HepG2 (cell line): ENCODE measurements at regions not wholly inside any gene's neighbourhood (a gene's known extent, or its start where the extent isn't known, plus 50 kb on each side); places are given as distances from the start of the nearest gene placed in this dataset.

Source experiments
- GLI4 ChIP-seq: sonication (generic); formaldehyde crosslinking; IDR thresholded peaks from 2 replicates; pipeline ENCODE4 v1.5.1; 2020; ENCODE audit warnings: missing genetic modification reagents, mild to moderate bottlenecking, moderate library complexity, borderline replicate concordance
- PHF5A ChIP-seq: IDR thresholded peaks from one replicate; pipeline ENCODE4 v1.6.1; 2018; ENCODE audit warnings: low read depth, missing genetic modification reagents; ENCODE audit not compliant: unreplicated experiment
- PITX1 ChIP-seq: sonication (generic); formaldehyde crosslinking; IDR thresholded peaks from 2 replicates; pipeline ENCODE4 v1.5.1; 2020; ENCODE audit warnings: mild to moderate bottlenecking, missing genetic modification reagents
- SAFB2 ChIP-seq: sonication (generic); formaldehyde crosslinking; IDR thresholded peaks from 2 replicates; pipeline ENCODE4 v1.5.1; 2020; ENCODE audit warnings: missing genetic modification reagents, low read depth, mild to moderate bottlenecking, borderline replicate concordance
- SIN3A ChIP-seq: IDR thresholded peaks from 2 replicates; pipeline ENCODE4 v1.6.1; 2011; ENCODE audit warnings: low read depth, mild to moderate bottlenecking, control low read depth, low read length, borderline replicate concordance
- TSC22D2 ChIP-seq: sonication (generic); formaldehyde crosslinking; IDR thresholded peaks from 2 replicates; pipeline ENCODE4 v1.5.1; 2020; ENCODE audit warnings: missing genetic modification reagents, mild to moderate bottlenecking, borderline replicate concordance
- ZNF10 ChIP-seq: sonication (generic); formaldehyde crosslinking; IDR thresholded peaks from 2 replicates; pipeline ENCODE4 v1.4.0; 2020; ENCODE audit warnings: mild to moderate bottlenecking, low read depth, missing genetic modification reagents, borderline replicate concordance
- ZNF430 ChIP-seq: sonication (generic); formaldehyde crosslinking; IDR thresholded peaks from 2 replicates; pipeline ENCODE4 v1.9.0; 2021; ENCODE audit warnings: mild to moderate bottlenecking, missing genetic modification reagents
- ZNF674 ChIP-seq: sonication (generic); formaldehyde crosslinking; IDR thresholded peaks from 2 replicates; pipeline ENCODE4 v1.5.0; 2020; ENCODE audit warnings: low read depth, mild to moderate bottlenecking, missing genetic modification reagents
- ZNF747 ChIP-seq: sonication (generic); formaldehyde crosslinking; IDR thresholded peaks from 2 replicates; pipeline ENCODE4 v1.8.1; 2023; ENCODE audit warnings: missing genetic modification reagents, mild to moderate bottlenecking, borderline replicate concordance
- TF ChIP-seq, protein P1 (sequence below): sonication (generic); formaldehyde crosslinking; IDR thresholded peaks from 2 replicates; pipeline ENCODE4 v1.9.0; 2022; ENCODE audit warnings: missing genetic modification reagents, mild to moderate bottlenecking, borderline replicate concordance
- TF ChIP-seq, protein P2 (sequence below), 2 experiments: sonication (generic) in 1 of 2; formaldehyde crosslinking in 1 of 2; IDR thresholded peaks; 2 replicates each; pipeline versions ENCODE4 v1.5.1 to v1.6.1; 2011 to 2020; ENCODE audit warnings: borderline replicate concordance in 1 of 2, low read depth in 1 of 2, low read length in 1 of 2, mild to moderate bottlenecking in 1 of 2, missing genetic modification reagents in 1 of 2, moderate library complexity in 1 of 2
- TF ChIP-seq, protein P3 (sequence below): sonication (generic); formaldehyde crosslinking; IDR thresholded peaks from 2 replicates; pipeline ENCODE4 v1.5.1; 2020; ENCODE audit warnings: mild to moderate bottlenecking, missing genetic modification reagents, borderline replicate concordance
- TF ChIP-seq, protein P4 (sequence below): sonication (generic); formaldehyde crosslinking; IDR thresholded peaks from 2 replicates; pipeline ENCODE4 v1.8.1; 2022; ENCODE audit warnings: mild to moderate bottlenecking, missing genetic modification reagents
- TF ChIP-seq, protein P5 (sequence below): sonication (generic); formaldehyde crosslinking; IDR thresholded peaks from 2 replicates; pipeline ENCODE4 v1.8.0; 2022; ENCODE audit warnings: missing genetic modification reagents, mild to moderate bottlenecking, inconsistent platforms, borderline replicate concordance
- TF ChIP-seq, protein P6 (sequence below): sonication (generic); formaldehyde crosslinking; IDR thresholded peaks from 2 replicates; pipeline ENCODE4 v1.5.0; 2020; ENCODE audit warnings: missing genetic modification reagents
- TF ChIP-seq, protein P7 (sequence below): sonication (generic); formaldehyde crosslinking; IDR thresholded peaks from 2 replicates; pipeline ENCODE4 v1.4.0; 2020; ENCODE audit warnings: mild to moderate bottlenecking, missing genetic modification reagents

DNA sequence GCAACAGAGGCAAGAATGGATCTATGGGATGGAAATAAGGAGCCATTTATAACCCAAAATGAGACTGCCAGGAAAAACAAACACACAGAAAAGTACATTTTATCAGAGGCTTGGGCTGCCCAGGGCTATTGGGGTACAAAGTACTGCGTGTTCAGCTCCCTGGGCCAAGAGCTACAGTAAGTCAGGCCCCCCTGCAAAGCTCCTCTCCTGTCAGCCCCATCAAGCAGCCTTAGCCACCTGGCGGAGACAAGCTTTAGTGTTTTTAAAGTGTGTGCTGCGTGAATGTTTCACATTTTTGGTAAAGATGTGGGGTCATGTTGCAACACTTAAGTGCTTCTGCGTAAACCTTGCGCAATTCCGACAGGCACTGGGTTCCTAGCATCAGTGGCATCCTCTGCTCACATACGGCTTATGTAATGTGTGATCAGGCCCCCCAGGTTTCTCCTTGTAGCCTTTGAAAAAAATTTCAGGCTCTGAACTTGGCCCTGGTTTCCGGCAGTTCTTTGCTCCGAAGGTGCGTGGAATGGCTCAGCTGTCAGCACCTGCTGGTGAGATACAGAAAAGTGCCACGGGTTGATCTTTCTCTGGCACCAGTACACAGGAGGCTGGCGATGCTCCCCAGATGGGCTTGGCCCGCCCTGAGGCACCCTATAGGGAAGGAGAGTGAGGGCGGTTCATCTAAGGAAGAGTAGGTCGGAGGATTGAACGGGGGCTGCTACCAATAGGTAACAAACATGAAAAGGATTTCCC lies 198.7 kb upstream of the EEA1 start (continued):
- TF ChIP-seq, protein P1, sequence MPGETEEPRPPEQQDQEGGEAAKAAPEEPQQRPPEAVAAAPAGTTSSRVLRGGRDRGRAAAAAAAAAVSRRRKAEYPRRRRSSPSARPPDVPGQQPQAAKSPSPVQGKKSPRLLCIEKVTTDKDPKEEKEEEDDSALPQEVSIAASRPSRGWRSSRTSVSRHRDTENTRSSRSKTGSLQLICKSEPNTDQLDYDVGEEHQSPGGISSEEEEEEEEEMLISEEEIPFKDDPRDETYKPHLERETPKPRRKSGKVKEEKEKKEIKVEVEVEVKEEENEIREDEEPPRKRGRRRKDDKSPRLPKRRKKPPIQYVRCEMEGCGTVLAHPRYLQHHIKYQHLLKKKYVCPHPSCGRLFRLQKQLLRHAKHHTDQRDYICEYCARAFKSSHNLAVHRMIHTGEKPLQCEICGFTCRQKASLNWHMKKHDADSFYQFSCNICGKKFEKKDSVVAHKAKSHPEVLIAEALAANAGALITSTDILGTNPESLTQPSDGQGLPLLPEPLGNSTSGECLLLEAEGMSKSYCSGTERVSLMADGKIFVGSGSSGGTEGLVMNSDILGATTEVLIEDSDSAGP (CRISPR knock-in tag), result peak; percentile 87
- TF ChIP-seq SIN3A (0 out of 2 replicates have a peak, but pooled peaks have one; percentile 55), PHF5A (CRISPR knock-in tag) (peak; percentile 96), ZNF747 (CRISPR knock-in tag) (peak; percentile 97), ZNF10 (no peak), SAFB2 (CRISPR knock-in tag) (peak; percentile 96), GLI4 (peak; percentile 24; the same call in 1 of the 2 replicates), ZNF430 (CRISPR knock-in tag) (peak; percentile 65; the same call in 1 of the 2 replicates), PITX1 (CRISPR knock-in tag) (peak; percentile 94), TSC22D2 (CRISPR knock-in tag) (0 out of 2 replicates have a peak, but pooled peaks have one; percentile 64), ZNF674 (CRISPR knock-in tag) (no peak)
- TF ChIP-seq, protein P2, sequence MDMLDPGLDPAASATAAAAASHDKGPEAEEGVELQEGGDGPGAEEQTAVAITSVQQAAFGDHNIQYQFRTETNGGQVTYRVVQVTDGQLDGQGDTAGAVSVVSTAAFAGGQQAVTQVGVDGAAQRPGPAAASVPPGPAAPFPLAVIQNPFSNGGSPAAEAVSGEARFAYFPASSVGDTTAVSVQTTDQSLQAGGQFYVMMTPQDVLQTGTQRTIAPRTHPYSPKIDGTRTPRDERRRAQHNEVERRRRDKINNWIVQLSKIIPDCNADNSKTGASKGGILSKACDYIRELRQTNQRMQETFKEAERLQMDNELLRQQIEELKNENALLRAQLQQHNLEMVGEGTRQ (IDR thresholded peaks at IDR 0.05; ENCODE audit: low read depth, low read length), result no peak
- TF ChIP-seq, protein P2 (CRISPR knock-in tag; IDR thresholded peaks at IDR 0.05; ENCODE audit: borderline replicate concordance), result peak; percentile 52; the same call in 1 of the 2 replicates
- TF ChIP-seq, protein P3, sequence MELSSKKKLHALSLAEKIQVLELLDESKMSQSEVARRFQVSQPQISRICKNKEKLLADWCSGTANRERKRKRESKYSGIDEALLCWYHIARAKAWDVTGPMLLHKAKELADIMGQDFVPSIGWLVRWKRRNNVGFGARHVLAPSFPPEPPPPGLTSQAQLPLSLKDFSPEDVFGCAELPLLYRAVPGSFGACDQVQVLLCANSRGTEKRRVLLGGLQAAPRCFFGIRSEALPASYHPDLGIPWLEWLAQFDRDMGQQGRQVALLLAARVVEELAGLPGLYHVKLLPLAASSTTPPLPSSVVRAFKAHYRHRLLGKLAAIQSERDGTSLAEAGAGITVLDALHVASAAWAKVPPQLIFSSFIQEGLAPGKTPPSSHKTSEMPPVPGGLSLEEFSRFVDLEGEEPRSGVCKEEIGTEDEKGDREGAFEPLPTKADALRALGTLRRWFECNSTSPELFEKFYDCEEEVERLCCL, result 0 out of 2 replicates have a peak, but pooled peaks have one; percentile 73
- TF ChIP-seq, protein P4, sequence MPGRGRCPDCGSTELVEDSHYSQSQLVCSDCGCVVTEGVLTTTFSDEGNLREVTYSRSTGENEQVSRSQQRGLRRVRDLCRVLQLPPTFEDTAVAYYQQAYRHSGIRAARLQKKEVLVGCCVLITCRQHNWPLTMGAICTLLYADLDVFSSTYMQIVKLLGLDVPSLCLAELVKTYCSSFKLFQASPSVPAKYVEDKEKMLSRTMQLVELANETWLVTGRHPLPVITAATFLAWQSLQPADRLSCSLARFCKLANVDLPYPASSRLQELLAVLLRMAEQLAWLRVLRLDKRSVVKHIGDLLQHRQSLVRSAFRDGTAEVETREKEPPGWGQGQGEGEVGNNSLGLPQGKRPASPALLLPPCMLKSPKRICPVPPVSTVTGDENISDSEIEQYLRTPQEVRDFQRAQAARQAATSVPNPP (CRISPR knock-in tag), result peak; percentile 93
- TF ChIP-seq, protein P5, sequence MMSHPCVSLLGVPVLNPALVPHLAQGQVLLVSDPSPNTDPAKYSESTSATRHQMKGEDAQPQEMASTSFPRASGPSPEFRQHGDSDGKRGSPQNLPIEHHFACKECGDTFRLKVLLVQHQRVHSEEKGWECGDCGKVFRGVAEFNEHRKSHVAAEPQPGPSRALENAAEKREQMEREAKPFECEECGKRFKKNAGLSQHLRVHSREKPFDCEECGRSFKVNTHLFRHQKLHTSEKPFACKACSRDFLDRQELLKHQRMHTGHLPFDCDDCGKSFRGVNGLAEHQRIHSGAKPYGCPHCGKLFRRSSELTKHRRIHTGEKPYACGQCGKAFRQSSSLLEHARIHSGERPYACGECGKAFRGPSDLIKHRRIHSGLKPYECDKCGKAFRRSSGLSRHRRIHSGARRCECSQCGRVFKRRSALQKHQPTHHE (CRISPR knock-in tag), result peak; percentile 83
- TF ChIP-seq, protein P6, sequence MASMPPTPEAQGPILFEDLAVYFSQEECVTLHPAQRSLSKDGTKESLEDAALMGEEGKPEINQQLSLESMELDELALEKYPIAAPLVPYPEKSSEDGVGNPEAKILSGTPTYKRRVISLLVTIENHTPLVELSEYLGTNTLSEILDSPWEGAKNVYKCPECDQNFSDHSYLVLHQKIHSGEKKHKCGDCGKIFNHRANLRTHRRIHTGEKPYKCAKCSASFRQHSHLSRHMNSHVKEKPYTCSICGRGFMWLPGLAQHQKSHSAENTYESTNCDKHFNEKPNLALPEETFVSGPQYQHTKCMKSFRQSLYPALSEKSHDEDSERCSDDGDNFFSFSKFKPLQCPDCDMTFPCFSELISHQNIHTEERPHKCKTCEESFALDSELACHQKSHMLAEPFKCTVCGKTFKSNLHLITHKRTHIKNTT (CRISPR knock-in tag), result no peak
- TF ChIP-seq, protein P7, sequence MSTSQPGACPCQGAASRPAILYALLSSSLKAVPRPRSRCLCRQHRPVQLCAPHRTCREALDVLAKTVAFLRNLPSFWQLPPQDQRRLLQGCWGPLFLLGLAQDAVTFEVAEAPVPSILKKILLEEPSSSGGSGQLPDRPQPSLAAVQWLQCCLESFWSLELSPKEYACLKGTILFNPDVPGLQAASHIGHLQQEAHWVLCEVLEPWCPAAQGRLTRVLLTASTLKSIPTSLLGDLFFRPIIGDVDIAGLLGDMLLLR (CRISPR knock-in tag), result peak; percentile 63; the same call in 1 of the 2 replicates
